Neural progenitor cell (in vitro differentiated cells): ENCODE measurements at regions not wholly inside any gene's neighbourhood (a gene's known extent, or its start where the extent isn't known, plus 50 kb on each side); places are given as distances from the start of the nearest gene placed in this dataset.
"Not testable (repeated sequence)": the region's sequence is repeated elsewhere in the genome, so short reads cannot be mapped to it uniquely, and the experiment has no call there.

Experiments used
- DNase-seq: peaks from one replicate; pipeline ENCODE4 v3.0.0-alpha.2; 2016; ENCODE audit warnings: low spot score
- H2AFZ ChIP-seq: fragments of 200-600 bp; sonication (generic); replicated peaks from 2 replicates; pipeline ENCODE4 v1.6.1; 2016; ENCODE audit warnings: antibody characterized with exemption
- H3F3A ChIP-seq: fragments of 200-600 bp; sonication (generic); 2 replicates; pipeline ENCODE4 v1.6.1; 2016; ENCODE audit warnings: antibody characterized with exemption, low read depth
- H3K27ac ChIP-seq: fragments of 200-600 bp; sonication (generic); 2 replicates; pipeline ENCODE4 v1.5.1; 2016; ENCODE audit warnings: mild to moderate bottlenecking
- H3K27me3 ChIP-seq: fragments of 200-600 bp; sonication (generic); 2 replicates; pipeline ENCODE4 v1.6.1; 2016; ENCODE audit warnings: mild to moderate bottlenecking, moderate library complexity
- H3K36me3 ChIP-seq: fragments of 200-600 bp; sonication (generic); 2 replicates; pipeline ENCODE4 v1.5.1; 2016
- H3K4me1 ChIP-seq: fragments of 200-600 bp; sonication (generic); 2 replicates; pipeline ENCODE4 v1.6.1; 2016; ENCODE audit warnings: mixed run types
- H3K4me2 ChIP-seq: fragments of 200-600 bp; sonication (generic); 2 replicates; pipeline ENCODE4 v1.6.1; 2016
- H3K4me3 ChIP-seq: fragments of 200-600 bp; sonication (generic); 2 replicates; pipeline ENCODE4 v1.5.1; 2016
- H3K79me2 ChIP-seq: fragments of 200-600 bp; sonication (generic); 2 replicates; pipeline ENCODE4 v1.6.1; 2016; ENCODE audit warnings: low read depth
- H3K9ac ChIP-seq: fragments of 200-600 bp; sonication (generic); 2 replicates; pipeline ENCODE4 v1.6.1; 2016
- H3K9me3 ChIP-seq: fragments of 200-600 bp; sonication (generic); 2 replicates; pipeline ENCODE4 v1.5.1; 2016; ENCODE audit warnings: low read depth
- H4K20me1 ChIP-seq: fragments of 200-600 bp; sonication (generic); 2 replicates; pipeline ENCODE4 v1.6.1; 2016; ENCODE audit warnings: low read depth
- H3K27ac Mint-ChIP-seq: 3 replicates; pipeline ENCODE4 v1.8.0; 2021; ENCODE audit warnings: mixed read lengths
- H3K27me3 Mint-ChIP-seq: 2 replicates; pipeline ENCODE4 v1.8.0; 2022; ENCODE audit warnings: low read depth, mild to moderate bottlenecking, inconsistent platforms, moderate library complexity, mixed read lengths; ENCODE audit not compliant: insufficient read depth
- H3K36me3 Mint-ChIP-seq: 3 replicates; pipeline ENCODE4 v1.8.0; 2021; ENCODE audit warnings: mixed read lengths
- H3K4me1 Mint-ChIP-seq: 3 replicates; pipeline ENCODE4 v1.8.0; 2021; ENCODE audit warnings: mixed read lengths
- H3K4me3 Mint-ChIP-seq: 3 replicates; pipeline ENCODE4 v1.8.0; 2021; ENCODE audit warnings: mild to moderate bottlenecking, moderate library complexity, mixed read lengths
- H3K9me3 Mint-ChIP-seq: 3 replicates; pipeline ENCODE4 v1.8.0; 2020; ENCODE audit warnings: mixed read lengths
- EZH2 ChIP-seq: fragments of 200-600 bp; sonication (generic); IDR thresholded peaks from 2 replicates; pipeline ENCODE4 v1.6.1; 2017; ENCODE audit warnings: antibody characterized with exemption, mild to moderate bottlenecking, moderate library complexity
- EZH2phosphoT487 ChIP-seq: fragments of 200-600 bp; sonication (generic); IDR thresholded peaks from 2 replicates; pipeline ENCODE4 v1.6.1; 2017; ENCODE audit warnings: antibody characterized with exemption
- TF ChIP-seq, protein P1 (sequence below): fragments of 200-600 bp; sonication (generic); IDR thresholded peaks from 2 replicates; pipeline ENCODE4 v1.5.1; 2017; ENCODE audit warnings: antibody characterized with exemption, mild to moderate bottlenecking

- no peaks in the 10 kb centered on the region for H3K36me3 Mint-ChIP-seq
- no peak overlapping the region for H3K27ac Mint-ChIP-seq
- Histone ChIP-seq H3K36me3 (no peaks in the 10 kb centered on the region), H3K9ac (no peak overlapping the region), H3K4me2 (no peak overlapping the region), H3K79me2 (no peaks in the 10 kb centered on the region), H3K27me3 (peaks cover 4% of the 10 kb centered on the region), H3K9me3 (no peaks in the 10 kb centered on the region), H3K27ac (no peak overlapping the region), H3F3A (no peaks in the 10 kb centered on the region), H3K4me3 (no peak overlapping the region), H4K20me1 (no peaks in the 10 kb centered on the region), H3K4me1 (no peaks in the 10 kb centered on the region), H2AFZ (no peak overlapping the region)
- no peaks in the 10 kb centered on the region for H3K9me3 Mint-ChIP-seq
- DNase-seq = no peak
- peaks cover 2% of the 10 kb centered on the region for H3K4me1 Mint-ChIP-seq
- no peak overlapping the region for H3K4me3 Mint-ChIP-seq
- peaks cover 5% of the 10 kb centered on the region for H3K27me3 Mint-ChIP-seq
- TF ChIP-seq EZH2phosphoT487 (no peak), EZH2 (no peak)
- TF ChIP-seq, protein P1, sequence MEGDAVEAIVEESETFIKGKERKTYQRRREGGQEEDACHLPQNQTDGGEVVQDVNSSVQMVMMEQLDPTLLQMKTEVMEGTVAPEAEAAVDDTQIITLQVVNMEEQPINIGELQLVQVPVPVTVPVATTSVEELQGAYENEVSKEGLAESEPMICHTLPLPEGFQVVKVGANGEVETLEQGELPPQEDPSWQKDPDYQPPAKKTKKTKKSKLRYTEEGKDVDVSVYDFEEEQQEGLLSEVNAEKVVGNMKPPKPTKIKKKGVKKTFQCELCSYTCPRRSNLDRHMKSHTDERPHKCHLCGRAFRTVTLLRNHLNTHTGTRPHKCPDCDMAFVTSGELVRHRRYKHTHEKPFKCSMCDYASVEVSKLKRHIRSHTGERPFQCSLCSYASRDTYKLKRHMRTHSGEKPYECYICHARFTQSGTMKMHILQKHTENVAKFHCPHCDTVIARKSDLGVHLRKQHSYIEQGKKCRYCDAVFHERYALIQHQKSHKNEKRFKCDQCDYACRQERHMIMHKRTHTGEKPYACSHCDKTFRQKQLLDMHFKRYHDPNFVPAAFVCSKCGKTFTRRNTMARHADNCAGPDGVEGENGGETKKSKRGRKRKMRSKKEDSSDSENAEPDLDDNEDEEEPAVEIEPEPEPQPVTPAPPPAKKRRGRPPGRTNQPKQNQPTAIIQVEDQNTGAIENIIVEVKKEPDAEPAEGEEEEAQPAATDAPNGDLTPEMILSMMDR = no peak
Measured at GRCh38 chr9:38125889-38126288, 56.9 kb upstream of the SHB start.

DNA sequence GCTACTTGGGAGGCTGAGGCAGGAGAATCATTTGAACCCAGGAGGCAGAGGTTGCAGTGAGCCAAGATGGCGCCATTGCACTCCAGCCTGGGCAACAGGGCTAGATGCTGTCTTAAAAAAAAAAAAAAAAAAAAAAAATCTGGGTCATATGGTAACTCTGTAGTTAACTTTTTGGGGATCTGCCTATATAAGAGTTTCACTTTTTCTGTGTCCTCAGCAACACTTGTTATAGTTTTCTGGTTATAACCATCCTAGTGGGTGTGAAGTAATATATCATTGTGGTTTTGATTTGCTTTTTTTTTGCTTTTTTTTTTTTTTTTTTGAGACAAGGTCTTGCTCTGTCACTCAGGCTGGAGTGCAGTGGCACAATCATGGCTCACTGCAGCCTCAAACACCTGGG is 54.3 kb upstream of the SHB start:
- not testable (repeated sequence) for H3K36me3 ChIP-seq, H3K79me2 ChIP-seq, DNase-seq, H3K9ac ChIP-seq, H3K4me1 ChIP-seq, H3K36me3 Mint-ChIP-seq, H4K20me1 ChIP-seq, H2AFZ ChIP-seq, H3K27ac Mint-ChIP-seq, H3K4me3 Mint-ChIP-seq, H3K27ac ChIP-seq, H3K9me3 ChIP-seq, H3K27me3 Mint-ChIP-seq, H3K27me3 ChIP-seq, H3K9me3 Mint-ChIP-seq, H3F3A ChIP-seq, H3K4me3 ChIP-seq, H3K4me2 ChIP-seq, H3K4me1 Mint-ChIP-seq

DNA sequence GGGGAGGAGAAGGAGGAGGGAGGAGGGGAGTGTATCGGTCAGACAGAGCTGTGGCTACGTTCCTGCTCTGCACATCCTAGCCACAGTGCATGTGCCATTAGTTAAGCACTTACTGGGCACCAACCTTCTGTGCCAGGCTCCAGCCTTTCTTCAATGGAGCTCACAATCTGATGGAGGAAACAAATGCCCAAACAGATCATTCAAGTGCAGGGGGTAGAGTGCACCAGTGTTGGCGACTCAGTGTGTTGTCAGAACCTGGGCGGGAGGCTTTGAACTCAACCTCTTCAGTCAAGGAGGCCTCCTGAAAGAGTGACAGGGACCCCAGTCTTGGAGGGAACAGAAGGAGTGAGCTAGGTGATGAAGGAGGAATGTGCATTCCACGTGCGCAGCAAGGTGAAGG is 51.9 kb upstream of the SHB start:
- H3K27ac Mint-ChIP-seq = no peak overlapping the region
- H3K9me3 ChIP-seq = no peaks in the 10 kb centered on the region
- no peaks in the 10 kb centered on the region for H3K79me2 ChIP-seq
- H3K27me3 ChIP-seq = no peaks in the 10 kb centered on the region
- H3K36me3 Mint-ChIP-seq = no peaks in the 10 kb centered on the region
- no peak overlapping the region for H2AFZ ChIP-seq
- H3K27me3 Mint-ChIP-seq = peaks cover 7% of the 10 kb centered on the region
- no peak overlapping the region for H3K4me3 Mint-ChIP-seq
- H3K4me3 ChIP-seq = no peak overlapping the region
- peaks cover 5% of the 10 kb centered on the region for H3K4me1 ChIP-seq
- H3K36me3 ChIP-seq = no peaks in the 10 kb centered on the region
- no peak overlapping the region for H3K27ac ChIP-seq
- no peaks in the 10 kb centered on the region for H4K20me1 ChIP-seq
- H3K9me3 Mint-ChIP-seq = no peaks in the 10 kb centered on the region
- no peak overlapping the region for H3K9ac ChIP-seq
- TF ChIP-seq EZH2 (no peak), EZH2phosphoT487 (no peak)
- TF ChIP-seq, protein P1 = no peak
- DNase-seq = no peak
- no peaks in the 10 kb centered on the region for H3F3A ChIP-seq
- peaks cover 2% of the 10 kb centered on the region for H3K4me1 Mint-ChIP-seq
- no peak overlapping the region for H3K4me2 ChIP-seq

- H3K4me2 ChIP-seq = no peak overlapping the region
- no peak overlapping the region for H2AFZ ChIP-seq
- Mint-ChIP-seq H3K4me1 (peaks cover 2% of the 10 kb centered on the region), H3K36me3 (no peaks in the 10 kb centered on the region), H3K4me3 (no peak overlapping the region), H3K27me3 (peaks cover 7% of the 10 kb centered on the region), H3K27ac (no peak overlapping the region), H3K9me3 (no peaks in the 10 kb centered on the region)
- no peak overlapping the region for H3K9ac ChIP-seq
- TF ChIP-seq EZH2 = no peak
- no peak for DNase-seq
- no peaks in the 10 kb centered on the region for H3K27me3 ChIP-seq
- no peak overlapping the region for H3K27ac ChIP-seq
- H4K20me1 ChIP-seq = no peaks in the 10 kb centered on the region
- peaks cover 5% of the 10 kb centered on the region for H3K4me1 ChIP-seq
- H3K79me2 ChIP-seq = no peaks in the 10 kb centered on the region
- no peaks in the 10 kb centered on the region for H3K9me3 ChIP-seq
- H3K4me3 ChIP-seq = no peak overlapping the region
- no peaks in the 10 kb centered on the region for H3F3A ChIP-seq
- H3K36me3 ChIP-seq = no peaks in the 10 kb centered on the region
Measured at GRCh38 chr9:38119560-38120236, 50.7 kb upstream of the SHB start.
